ENCODE measurements at regions not wholly inside any gene's neighbourhood (a gene's known extent, or its start where the extent isn't known, plus 50 kb on each side); places are given as distances from the start of the nearest gene placed in this dataset.
"Not testable (repeated sequence)": the region's sequence is repeated elsewhere in the genome, so short reads cannot be mapped to it uniquely, and the experiment has no call there.

GRCh38 chr20:22529150-22530019 is 55.0 kb downstream of the FOXA2 start:
- no peak for DNase-seq (ENCODE audit: low read depth in 2 of 2)

- no peak for DNase-seq (ENCODE audit: low read depth in 2 of 2)
These were observed 57.8 kb downstream of the FOXA2 start for GRCh38 chr20:22526512-22527012.

GRCh38 chr20:22525821-22526220 is 58.6 kb downstream of the FOXA2 start:
- DNase-seq (ENCODE audit: low read depth in 2 of 2): no peak

GRCh38 chr20:22525069-22525820 is 59.1 kb downstream of the FOXA2 start:
- no peak for DNase-seq (ENCODE audit: low read depth in 2 of 2)

DNA sequence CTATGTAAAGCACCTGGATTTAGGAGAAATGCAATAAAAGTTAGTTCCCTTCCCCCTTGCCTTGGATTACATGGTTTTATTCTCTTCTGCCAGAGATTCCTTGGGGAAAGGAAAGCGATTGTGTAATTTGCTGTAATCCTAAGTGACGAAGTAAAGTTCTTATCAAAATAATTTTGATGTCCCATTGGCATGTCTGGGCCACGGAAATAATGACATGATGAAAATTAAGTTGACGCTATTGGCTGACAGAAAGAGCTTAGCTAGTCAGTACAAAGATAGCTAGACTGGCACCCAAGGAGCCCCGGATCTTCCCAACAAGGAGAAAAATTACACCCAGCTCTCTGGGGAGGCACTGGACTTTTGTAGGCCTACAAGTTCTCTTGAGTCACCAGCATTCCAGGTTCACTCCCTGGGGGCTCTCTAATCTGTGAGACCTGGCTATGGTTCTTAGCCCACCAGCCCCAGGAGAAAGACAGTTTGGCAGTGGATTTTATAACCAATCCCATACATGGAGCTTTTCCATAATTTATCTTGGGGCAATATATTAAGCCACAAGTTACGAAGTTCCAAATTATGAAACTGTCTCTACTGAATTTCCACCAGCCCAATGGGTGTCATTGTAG is 59.9 kb downstream of the FOXA2 start:
- DNase-seq (ENCODE audit: low read depth in 2 of 2): no peak

GRCh38 chr20:22523499-22524392 is 60.6 kb downstream of the FOXA2 start:
- DNase-seq (ENCODE audit: low read depth in 2 of 2): no peak

DNA sequence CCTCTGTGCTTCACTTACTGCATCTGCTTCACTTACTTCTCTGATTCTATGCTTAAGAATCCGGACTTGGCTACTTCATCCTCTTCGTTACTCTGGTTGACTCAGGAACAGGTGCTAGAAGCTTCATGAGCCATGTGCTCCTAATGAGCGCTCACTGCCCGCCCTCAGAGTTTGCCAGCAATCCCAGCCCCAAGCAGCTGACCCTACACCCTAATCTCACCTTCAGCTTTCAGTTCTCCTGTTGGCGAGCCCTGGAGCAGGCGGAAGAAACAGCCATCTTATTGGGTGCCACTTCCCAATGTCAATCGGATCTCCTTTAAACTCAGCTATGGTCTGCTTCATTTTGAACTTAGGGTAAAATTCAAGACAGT is 61.3 kb downstream of the FOXA2 start:
- no peak for DNase-seq (ENCODE audit: low read depth in 2 of 2)

DNA sequence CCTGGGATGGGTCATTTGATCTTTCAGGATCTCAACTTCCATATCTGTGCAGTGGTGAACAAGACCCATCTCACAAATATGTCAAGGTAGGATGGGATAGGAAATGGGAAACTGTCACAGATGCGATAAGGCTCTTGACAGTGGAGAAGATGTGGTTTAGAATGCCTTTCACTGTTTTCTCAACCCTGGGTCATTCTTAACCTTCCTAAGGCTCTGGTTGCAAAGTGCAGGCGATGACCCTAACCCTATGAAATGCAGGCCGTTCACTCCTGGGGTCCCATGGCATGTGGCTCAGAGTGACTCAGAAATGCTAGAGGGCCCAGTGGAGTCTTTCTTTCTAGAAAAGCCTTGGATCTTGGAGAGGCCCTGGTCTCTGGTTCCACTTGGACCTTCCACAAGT is 61.7 kb downstream of the FOXA2 start:
- no peak for DNase-seq (ENCODE audit: low read depth in 2 of 2)

DNA sequence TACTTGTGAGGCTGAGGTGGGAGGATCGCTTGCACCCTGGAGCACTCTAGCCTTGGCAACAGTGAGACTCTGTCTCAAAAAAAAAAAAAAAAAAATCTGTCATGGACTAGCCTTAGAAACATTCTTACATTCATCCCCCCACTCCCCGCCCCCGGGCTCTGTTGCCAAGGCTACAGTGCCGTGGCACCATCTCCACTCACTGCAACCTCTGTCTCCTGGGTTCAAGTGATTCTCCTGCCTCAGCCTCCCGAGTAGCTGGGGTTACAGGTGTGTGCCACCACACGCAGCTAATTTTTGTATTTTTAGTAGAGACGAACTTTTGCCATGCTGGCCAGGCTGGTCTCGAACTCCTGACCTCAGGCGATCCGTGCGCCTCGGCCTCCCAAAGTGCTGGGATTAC is 62.4 kb downstream of the FOXA2 start:
- DNase-seq (ENCODE audit: low read depth in 2 of 2): not testable (repeated sequence)

DNA sequence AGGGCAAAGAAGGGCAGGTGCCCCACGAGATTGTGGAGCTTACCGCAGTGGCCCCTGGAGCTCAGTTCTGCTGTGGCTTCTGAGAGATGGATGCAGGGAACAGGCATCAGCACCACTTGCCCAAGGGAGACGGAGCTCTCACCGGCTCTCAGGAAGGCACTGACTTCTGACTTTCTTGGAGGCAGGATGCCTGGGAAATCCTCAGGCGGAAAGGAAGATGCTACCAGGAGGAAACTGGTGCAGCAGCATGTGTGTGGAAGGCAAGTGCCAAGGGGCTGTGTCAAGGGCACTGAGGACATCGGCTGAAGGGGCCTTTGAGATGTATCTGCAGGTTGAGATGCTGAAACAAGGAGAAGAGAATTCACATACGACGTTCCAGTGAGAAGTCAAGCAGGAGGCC is 64.0 kb downstream of the FOXA2 start:
- no peak for DNase-seq (ENCODE audit: low read depth in 2 of 2)

GRCh38 chr20:22515264-22515663 is 69.1 kb downstream of the FOXA2 start:
- no peak for DNase-seq (ENCODE audit: low read depth in 2 of 2)

DNA sequence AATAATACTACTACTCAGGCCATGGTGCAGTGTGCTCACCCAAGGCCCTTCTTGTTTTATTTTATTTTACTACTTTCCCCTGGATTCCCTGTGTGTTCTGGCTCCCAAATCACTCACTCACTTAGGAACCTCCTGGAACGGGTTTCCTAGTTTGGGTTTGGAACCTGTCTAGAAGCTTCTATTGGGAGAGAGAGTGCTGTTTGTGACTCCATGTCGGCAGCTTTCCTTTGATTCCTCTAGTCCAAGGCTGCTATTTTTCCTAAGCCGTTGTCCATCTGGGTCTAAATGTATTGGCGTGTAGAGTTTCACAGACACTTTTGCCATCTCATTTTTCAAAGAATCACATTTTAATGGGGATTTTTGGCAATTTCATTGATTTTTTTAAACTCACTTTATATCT is 70.8 kb downstream of the FOXA2 start:
- no peak for DNase-seq (ENCODE audit: low read depth in 2 of 2)

- no peak for DNase-seq (ENCODE audit: low read depth in 2 of 2)
These were observed 71.4 kb downstream of the FOXA2 start for GRCh38 chr20:22512911-22513489.

DNA sequence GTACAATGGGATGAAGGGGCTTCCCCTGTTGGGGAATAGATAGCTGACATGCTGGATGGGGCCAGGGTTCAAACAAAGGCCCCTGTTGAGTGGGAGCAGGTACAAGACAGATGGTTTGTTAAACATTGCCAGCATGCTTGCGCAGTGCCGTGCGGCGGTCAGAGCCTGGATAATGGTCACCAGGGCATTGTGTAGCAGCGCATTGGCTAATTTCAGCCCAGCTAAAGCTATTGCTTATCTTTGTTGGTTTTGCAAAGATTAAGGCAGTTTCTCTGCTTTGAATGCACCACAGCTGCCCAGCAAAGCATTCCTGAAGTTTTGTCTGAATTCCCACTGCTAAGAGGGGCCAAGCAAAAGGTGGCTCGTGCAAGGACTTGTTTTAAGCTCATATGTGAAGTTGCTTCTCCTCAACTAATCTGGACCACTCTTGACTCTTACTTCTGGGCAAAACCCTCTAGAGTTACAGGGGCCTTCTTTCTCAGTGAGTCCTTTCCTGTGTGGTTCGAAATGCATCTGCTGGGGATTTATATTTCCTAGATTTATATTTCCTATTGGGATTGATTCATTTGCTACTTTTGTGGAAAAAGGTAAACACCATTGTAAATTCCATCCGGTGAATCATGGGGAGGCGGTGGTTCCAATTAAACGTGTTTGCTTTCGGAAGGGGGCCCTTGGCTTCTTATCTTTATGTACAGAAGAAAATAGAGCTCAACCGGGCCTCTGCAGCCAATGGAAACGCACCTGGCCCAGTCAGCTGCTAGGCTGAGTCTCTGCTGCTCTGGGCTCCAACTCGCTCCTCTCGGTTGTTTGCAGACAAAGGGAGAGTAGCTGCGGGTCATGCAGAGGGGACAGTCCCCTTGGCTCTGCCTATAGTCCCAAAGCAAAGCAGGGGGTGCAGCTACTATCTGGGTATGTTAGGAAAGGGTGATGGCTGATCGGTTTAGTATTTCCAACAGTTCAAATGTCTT is 72.1 kb downstream of the FOXA2 start:
- no peak for DNase-seq (ENCODE audit: low read depth in 2 of 2)

DNA sequence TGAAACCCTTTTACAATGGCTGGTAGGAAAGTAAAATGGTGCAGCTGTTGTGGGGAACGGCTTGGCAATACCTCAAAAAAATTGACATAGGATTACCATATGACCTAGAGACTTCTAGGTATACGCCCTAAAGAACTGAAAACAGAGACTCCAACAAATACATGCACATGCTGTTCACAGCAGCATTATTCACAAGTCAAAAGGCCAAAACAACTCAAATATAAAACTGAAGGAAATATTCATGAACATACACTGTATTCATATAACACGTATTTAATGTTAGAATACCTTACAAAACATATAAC is 74.6 kb downstream of the FOXA2 start:
- no peak for DNase-seq (ENCODE audit: low read depth in 2 of 2)

GRCh38 chr20:22509090-22509842 is 75.1 kb downstream of the FOXA2 start:
- no peak for DNase-seq (ENCODE audit: low read depth in 2 of 2)

GRCh38 chr20:22508426-22508825 is 75.9 kb downstream of the FOXA2 start:
- DNase-seq (ENCODE audit: low read depth in 2 of 2): no peak

DNA sequence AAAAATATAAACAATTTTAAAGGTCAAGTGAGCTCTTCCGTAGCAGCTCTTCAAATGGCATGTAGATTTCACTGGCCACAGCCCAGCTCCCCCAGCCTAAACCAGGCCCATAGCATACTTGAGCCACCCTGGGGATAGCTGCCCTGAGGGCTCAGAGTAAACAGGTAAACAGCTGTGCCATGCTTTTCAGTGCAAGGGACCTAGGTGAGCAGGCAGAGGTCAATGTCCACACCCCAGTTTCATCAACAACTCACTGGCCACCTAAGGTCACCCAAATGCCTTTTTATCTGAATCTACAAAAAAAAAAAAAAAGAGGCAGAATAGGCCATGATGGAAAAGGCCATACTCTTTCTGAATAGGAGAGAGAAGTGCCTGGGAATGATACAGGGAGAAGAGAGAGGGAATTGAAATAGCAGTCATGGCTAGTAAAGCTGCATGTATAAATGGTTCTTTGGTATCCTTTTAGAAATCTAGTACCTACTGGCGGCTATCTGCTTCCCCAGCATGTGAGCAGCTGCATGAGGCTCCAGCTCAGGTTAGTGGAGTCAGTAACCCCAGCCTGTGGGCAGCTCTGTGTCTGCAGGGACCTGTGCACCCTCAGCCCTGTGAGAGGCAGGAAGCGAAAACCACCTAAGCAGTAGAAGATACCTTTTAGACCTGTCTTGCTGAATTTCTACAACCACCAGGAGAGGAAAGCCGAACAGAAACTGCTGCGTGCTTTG is 77.0 kb downstream of the FOXA2 start:
- no peak for DNase-seq (ENCODE audit: low read depth in 2 of 2)

DNA sequence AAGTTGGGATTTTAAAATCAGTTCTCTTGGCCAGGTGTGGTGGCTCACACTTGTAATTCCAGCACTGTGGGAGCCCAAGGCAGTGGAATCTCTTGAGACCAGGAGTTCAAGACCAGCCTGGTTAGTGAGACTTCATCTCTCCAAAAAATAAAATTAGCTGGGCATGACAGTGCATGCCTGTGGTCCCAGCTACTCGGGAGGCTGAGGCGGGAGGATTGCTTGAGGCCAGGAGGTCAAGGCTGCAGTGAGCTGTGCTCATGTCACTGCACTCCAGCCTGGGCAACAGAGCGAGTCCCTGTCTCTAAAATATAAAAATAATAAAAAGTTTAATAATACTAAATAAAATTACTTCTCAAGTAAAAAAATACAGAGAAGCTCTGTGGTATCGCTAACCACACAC is 77.5 kb downstream of the FOXA2 start:
- DNase-seq (ENCODE audit: low read depth in 2 of 2): no peak
